Astrocyte of the cerebellum (primary cell): ENCODE measurements at regions not wholly inside any gene's neighbourhood (a gene's known extent, or its start where the extent isn't known, plus 50 kb on each side); places are given as distances from the start of the nearest gene placed in this dataset.

ENCODE experiments used
- DNase-seq: peaks from one replicate; pipeline ENCODE4 v3.0.0-alpha.2; 2011; ENCODE audit warnings: low read depth
- H3K4me3 ChIP-seq: 2 replicates; pipeline ENCODE4 v1.5.1; 2011; ENCODE audit warnings: mild to moderate bottlenecking, low read depth, low read length, moderate library complexity
- in situ Hi-C: cut with HindIII; loops from 2 replicates; pipeline ENCODE4 v1.10.0; 2017; ENCODE audit warnings: low sequenced_read_pairs
- TF ChIP-seq, protein P1 (sequence below): IDR thresholded peaks from 2 replicates; pipeline ENCODE4 v1.5.1; 2012; ENCODE audit warnings: low read length, low read depth, moderate library complexity, mild to moderate bottlenecking; ENCODE audit errors: missing control alignments

DNA sequence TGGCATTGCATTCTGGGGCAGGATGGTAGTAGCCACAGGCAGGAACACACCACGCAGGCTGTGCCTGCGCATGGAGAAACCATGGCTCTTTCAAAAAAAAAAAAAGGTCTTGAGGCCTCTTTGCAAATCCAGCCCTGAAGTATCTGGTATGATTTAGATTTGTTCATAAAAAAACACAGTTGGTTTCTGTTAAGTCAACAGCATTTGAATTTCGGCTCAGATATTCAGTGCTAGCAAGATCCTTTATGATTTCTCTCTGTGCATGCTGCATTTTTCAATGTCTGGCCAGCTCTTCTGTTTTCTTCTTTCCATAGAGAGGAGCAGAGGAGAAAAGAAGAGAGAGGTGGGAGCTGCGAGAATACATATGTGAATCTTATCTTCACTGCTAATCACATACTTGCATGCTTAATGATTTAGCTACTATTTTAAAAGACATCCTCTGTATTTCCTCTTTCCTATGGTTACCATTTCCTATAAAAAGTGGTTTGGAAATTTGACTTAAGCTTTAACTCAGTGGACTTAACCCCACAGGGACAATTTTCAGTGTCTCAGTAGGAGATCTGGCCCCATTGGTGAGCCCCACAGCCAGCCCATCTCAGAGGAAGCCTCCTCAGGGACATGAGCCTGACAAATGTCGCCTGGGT, 214.3 kb upstream of the APCDD1 start:
- H3K4me3 ChIP-seq, result no peak overlapping the region
- in situ Hi-C loops, result loop anchor here (5.0 kb wide), 1 partner anchor 62 kb away; no protein-coding TSS in a partner anchor
- no peak for DNase-seq
- TF ChIP-seq, protein P1, sequence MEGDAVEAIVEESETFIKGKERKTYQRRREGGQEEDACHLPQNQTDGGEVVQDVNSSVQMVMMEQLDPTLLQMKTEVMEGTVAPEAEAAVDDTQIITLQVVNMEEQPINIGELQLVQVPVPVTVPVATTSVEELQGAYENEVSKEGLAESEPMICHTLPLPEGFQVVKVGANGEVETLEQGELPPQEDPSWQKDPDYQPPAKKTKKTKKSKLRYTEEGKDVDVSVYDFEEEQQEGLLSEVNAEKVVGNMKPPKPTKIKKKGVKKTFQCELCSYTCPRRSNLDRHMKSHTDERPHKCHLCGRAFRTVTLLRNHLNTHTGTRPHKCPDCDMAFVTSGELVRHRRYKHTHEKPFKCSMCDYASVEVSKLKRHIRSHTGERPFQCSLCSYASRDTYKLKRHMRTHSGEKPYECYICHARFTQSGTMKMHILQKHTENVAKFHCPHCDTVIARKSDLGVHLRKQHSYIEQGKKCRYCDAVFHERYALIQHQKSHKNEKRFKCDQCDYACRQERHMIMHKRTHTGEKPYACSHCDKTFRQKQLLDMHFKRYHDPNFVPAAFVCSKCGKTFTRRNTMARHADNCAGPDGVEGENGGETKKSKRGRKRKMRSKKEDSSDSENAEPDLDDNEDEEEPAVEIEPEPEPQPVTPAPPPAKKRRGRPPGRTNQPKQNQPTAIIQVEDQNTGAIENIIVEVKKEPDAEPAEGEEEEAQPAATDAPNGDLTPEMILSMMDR, result no peak

DNA sequence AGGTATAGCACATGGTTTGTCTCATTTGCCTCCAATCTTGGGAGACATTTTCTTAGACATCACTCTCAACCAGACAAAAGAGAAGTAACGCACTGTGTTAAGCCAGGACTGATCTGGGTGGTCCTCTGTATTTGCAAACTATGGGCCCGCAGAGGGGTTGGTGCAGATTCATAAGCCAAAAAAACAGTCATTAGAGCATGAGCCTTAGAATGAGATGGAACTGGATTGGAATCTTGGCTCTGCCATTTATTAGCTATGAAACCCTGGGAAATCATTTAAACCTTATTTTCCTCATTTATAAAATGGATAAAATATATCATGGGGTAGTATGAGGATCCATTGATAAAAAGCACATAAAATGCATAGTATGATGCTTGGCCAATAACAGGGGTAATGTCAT, 213.5 kb upstream of the APCDD1 start:
- H3K4me3 ChIP-seq, result no peak overlapping the region
- in situ Hi-C loops, result loop anchor here (5.0 kb wide), 1 partner anchor 61 kb away; no protein-coding TSS in a partner anchor
- TF ChIP-seq, protein P1, result no peak
- no peak for DNase-seq

DNA sequence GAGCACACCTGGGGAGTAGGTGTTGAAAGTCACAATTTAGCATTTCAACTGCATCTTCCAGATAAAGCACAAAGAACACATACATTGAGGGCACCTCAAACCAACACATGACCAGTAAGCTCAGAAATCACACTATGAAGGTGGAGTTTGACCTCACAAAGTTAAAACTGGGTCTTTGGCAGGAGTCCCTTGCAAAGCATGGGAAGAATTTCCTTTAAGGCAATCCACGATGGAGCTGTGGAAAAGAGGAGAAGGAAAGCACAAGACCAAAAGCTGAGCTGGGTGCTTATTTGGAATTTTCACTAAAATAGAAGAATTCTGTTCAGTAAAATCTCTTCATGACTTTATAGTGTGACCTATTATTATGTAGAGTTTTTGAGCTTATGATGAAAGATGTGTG, 212.9 kb upstream of the APCDD1 start:
- in situ Hi-C loops, result loop anchor here (5.0 kb wide), 1 partner anchor 61 kb away; no protein-coding TSS in a partner anchor

DNA sequence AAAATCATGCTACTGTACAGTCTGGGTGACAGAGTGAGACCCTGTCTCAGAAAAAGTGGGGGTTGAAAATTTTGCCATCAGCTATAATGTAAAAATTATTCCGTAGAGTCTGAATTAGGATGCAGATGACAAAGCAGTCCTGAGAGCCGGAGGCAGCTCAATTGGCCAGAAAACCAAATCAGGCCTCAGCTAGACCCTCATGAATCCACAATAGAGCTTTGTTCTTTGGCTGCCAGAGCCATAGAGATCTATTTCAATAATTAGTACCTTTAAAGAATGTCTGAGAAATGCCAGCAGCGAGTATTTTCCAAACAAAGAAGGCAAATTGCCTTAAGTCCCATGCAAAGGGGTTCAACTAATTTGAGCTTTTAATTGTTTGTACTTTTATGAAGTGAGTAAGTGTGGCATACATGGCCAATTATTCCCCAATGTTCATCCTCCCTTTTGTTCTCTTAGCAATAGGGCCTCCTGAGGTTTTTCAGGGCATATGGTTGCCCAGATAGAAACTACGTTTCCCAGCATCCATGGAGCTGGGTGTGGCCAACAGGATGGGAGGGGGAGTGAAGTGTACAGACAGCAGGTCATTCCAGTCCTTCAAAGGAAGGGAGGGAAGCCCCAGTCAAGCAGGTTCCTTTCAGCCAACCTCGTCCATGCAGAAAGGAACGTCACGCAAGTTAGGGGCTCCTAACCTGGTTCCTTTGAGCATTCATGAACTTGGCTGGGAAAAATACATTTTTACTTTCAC, 211.3 kb upstream of the APCDD1 start:
- in situ Hi-C loops, result loop anchor here (5.0 kb wide), 1 partner anchor 59 kb away; no protein-coding TSS in a partner anchor
- no peak overlapping the region for H3K4me3 ChIP-seq

More for the DNA sequence above, 212.9 kb upstream of the APCDD1 start:
- no peak for DNase-seq
- TF ChIP-seq, protein P1, result no peak
- no peak overlapping the region for H3K4me3 ChIP-seq

DNA sequence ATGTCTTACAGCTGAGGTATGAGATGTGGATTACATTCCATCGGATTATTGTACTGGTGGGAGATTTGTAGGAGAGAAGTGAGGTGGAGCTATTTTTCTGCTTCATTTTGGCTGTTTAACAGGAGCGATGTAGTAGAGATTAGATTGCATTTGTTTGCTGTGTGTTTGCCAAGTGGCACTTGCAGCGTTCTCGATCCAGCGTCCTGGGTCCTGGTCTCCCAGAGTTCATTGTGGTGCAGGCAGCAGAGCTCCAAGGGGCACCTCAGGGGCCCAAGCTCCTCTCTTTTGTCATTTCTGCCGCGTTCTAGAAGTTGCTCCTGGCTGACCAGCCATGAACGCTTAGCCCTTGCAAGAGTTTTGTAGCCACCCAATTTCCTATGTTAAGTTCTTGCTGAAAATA, 210.1 kb upstream of the APCDD1 start:
- no peak for DNase-seq
- in situ Hi-C loops, result loop anchor here (5.0 kb wide), 1 partner anchor 58 kb away; no protein-coding TSS in a partner anchor
- TF ChIP-seq, protein P1, result no peak
- no peak overlapping the region for H3K4me3 ChIP-seq

More for the DNA sequence above, 211.3 kb upstream of the APCDD1 start:
- TF ChIP-seq, protein P1, result no peak
- DNase-seq, result no peak

DNA sequence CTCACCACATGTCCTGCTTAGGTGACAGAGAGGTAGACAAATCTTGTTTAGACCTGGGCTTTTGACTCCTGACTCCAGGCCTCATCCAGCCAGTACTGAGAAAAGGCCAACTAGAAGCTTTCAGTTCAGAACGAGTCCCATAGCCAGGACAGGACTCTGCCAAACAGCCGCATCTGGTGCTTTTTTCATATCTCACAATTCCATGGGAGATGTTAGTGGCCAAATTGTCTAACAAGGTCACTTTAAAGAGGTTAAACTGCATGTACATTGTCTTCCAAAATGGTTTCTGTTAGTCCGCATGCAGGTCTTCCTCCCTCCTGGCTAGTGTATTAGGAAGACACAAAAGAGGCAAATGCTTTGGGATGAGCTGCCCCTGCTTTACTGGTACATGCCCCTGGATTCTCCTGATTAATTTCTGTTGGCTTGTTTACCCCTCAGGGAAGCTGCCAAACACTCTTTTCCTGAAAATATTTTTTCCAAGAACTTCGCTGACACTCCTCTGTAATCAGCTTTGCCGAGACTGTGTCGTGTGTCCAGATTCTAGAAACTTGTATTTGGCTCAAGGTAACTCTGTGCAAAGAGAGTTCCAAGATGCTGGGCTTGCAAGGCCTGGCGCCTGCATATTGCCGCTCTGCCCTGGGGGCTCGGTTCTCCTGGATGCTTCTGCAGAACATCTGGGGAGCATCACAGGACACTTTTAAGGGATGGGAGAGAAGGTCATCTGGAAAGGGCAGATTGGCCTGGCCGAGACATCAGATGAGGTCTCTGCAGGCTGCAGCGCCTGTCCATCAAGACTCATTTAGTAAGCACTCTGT, 209.2 kb upstream of the APCDD1 start:
- no peak for DNase-seq
- no peak overlapping the region for H3K4me3 ChIP-seq
- in situ Hi-C loops, result no loop called here
- TF ChIP-seq, protein P1, result no peak
